ENCODE measurements at regions not wholly inside any gene's neighbourhood (a gene's known extent, or its start where the extent isn't known, plus 50 kb on each side); places are given as distances from the start of the nearest gene placed in this dataset.
"Not testable (repeated sequence)": the region's sequence is repeated elsewhere in the genome, so short reads cannot be mapped to it uniquely, and the experiment has no call there.

GRCh38 chrX:10685923-10686595, 65.7 kb upstream of the MID1 start:
- Histone ChIP-seq H3K4me3 (ENCODE audit: low read depth, low read length) (no peak overlapping the region), H3K36me3 (ENCODE audit: control insufficient read depth, insufficient read depth, low read length) (no peaks in the 10 kb centered on the region), H3K27me3 (ENCODE audit: control insufficient read depth, insufficient read depth, low read length) (no peaks in the 10 kb centered on the region)
- TF ChIP-seq CTCF (IDR thresholded peaks at IDR 0.05; ENCODE audit: insufficient read depth, low read depth, low read length) = no peak
- no peak for DNase-seq (ENCODE audit: low read depth)
- POLR2A ChIA-PET = no interaction called here
- CTCF ChIA-PET = no interaction called here

- DNase-seq (ENCODE audit: low read depth); H3K36me3 ChIP-seq (ENCODE audit: control insufficient read depth, insufficient read depth, low read length); POLR2A ChIA-PET; H3K4me3 ChIP-seq (ENCODE audit: low read depth, low read length); CTCF ChIA-PET; H3K27me3 ChIP-seq (ENCODE audit: control insufficient read depth, insufficient read depth, low read length): not testable (repeated sequence)
Measured at GRCh38 chrX:10691751-10692150, 71.4 kb upstream of the MID1 start.

GRCh38 chrX:10697616-10698317, 77.4 kb upstream of the MID1 start:
- DNase-seq (ENCODE audit: low read depth) = no peak
- H3K27me3 ChIP-seq (ENCODE audit: control insufficient read depth, insufficient read depth, low read length) = no peaks in the 10 kb centered on the region
- no peak for TF ChIP-seq CTCF (IDR thresholded peaks at IDR 0.05; ENCODE audit: insufficient read depth, low read depth, low read length)
- no peaks in the 10 kb centered on the region for H3K36me3 ChIP-seq (ENCODE audit: control insufficient read depth, insufficient read depth, low read length)
- ChIA-PET POLR2A (no interaction called here), CTCF (no interaction called here)
- no peak overlapping the region for H3K4me3 ChIP-seq (ENCODE audit: low read depth, low read length)

GRCh38 chrX:10698318-10698640, 77.9 kb upstream of the MID1 start:
- CTCF ChIA-PET = no interaction called here
- TF ChIP-seq CTCF (IDR thresholded peaks at IDR 0.05; ENCODE audit: insufficient read depth, low read depth, low read length) = no peak
- Histone ChIP-seq H3K36me3 (ENCODE audit: control insufficient read depth, insufficient read depth, low read length) (no peaks in the 10 kb centered on the region), H3K27me3 (ENCODE audit: control insufficient read depth, insufficient read depth, low read length) (no peaks in the 10 kb centered on the region), H3K4me3 (ENCODE audit: low read depth, low read length) (no peak overlapping the region)
- no peak for DNase-seq (ENCODE audit: low read depth)
- POLR2A ChIA-PET = no interaction called here

- H3K4me3 ChIP-seq (ENCODE audit: low read depth, low read length) = no peak overlapping the region
- CTCF ChIA-PET = no interaction called here
- POLR2A ChIA-PET = no interaction called here
- no peaks in the 10 kb centered on the region for H3K27me3 ChIP-seq (ENCODE audit: control insufficient read depth, insufficient read depth, low read length)
- no peak for TF ChIP-seq CTCF (IDR thresholded peaks at IDR 0.05; ENCODE audit: insufficient read depth, low read depth, low read length)
- no peak for DNase-seq (ENCODE audit: low read depth)
- H3K36me3 ChIP-seq (ENCODE audit: control insufficient read depth, insufficient read depth, low read length) = no peaks in the 10 kb centered on the region
Measured at GRCh38 chrX:10702031-10702430, 81.6 kb upstream of the MID1 start.

GRCh38 chrX:10706342-10706741, 86.0 kb upstream of the MID1 start:
- H3K27me3 ChIP-seq (ENCODE audit: control insufficient read depth, insufficient read depth, low read length); H3K36me3 ChIP-seq (ENCODE audit: control insufficient read depth, insufficient read depth, low read length); POLR2A ChIA-PET; DNase-seq (ENCODE audit: low read depth); CTCF ChIA-PET; H3K4me3 ChIP-seq (ENCODE audit: low read depth, low read length): not testable (repeated sequence)
